Germinal center (tissue), 1 donor: ENCODE measurements at regions not wholly inside any gene's neighbourhood (a gene's known extent, or its start where the extent isn't known, plus 50 kb on each side); places are given as distances from the start of the nearest gene placed in this dataset.

Experiments used
- DNase-seq: peaks from one replicate; pipeline ENCODE4 v3.0.0; 2012; ENCODE audit warnings: mixed read lengths, low spot score

DNA sequence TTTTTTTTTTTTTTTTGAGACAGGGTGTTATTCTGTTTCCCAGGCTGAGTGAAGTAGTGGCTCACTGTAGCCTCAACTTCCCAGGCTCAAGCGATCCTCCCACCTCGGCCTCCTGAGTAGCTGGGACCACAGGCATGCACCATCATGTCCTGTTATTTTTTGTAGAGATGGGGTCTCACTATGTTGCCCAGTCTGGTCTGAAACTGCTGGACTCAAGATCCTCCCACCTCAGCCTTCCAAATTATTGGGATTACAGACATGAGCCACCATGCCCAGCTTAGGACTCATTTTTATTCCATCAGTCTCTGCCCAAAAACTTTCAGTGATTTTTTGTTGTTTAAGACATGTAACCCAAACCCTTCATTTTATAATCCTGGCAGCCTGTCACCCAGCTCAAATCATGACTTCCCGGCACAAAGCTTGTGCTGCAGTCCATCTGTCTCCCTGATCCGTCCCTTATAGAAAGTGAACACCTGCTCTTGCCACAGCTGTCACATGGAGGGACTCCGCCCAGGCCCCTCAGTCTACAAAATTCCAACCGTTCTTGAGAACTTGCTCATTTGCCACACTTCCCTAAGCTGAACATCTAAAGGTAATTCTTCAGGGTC, 183.9 kb upstream of the JARID2 start:
- no peak for DNase-seq

GRCh38 chr6:15062516-15063252, 183.2 kb upstream of the JARID2 start:
- DNase-seq, result no peak

- DNase-seq, result no peak
These were observed 182.5 kb upstream of the JARID2 start for GRCh38 chr6:15063253-15063853.

GRCh38 chr6:15065261-15065989, 180.4 kb upstream of the JARID2 start:
- DNase-seq, result no peak

- DNase-seq, result no peak
These were observed 179.6 kb upstream of the JARID2 start for GRCh38 chr6:15066089-15066758.

DNA sequence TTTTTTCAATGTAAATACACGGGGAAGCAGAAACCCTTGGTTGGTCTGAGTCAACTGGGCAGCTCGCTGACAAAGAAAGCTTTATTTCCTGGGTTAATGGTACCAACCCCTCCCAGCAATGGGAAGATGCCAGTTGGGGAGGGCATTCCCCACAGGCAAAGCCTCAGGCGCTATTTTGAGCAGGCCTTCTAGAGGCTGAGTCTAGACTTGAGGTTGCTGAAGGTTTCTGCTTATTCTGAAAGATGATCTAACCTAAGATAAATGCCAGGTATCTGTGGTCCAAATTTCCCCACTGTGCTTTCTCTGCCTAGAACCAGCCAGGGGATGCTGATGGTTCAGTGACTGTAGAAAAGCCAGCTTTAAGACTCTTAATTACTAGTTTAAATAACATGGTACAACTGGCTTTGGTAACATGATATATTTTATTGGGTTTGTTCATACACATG, 172.5 kb upstream of the JARID2 start:
- no peak for DNase-seq

DNA sequence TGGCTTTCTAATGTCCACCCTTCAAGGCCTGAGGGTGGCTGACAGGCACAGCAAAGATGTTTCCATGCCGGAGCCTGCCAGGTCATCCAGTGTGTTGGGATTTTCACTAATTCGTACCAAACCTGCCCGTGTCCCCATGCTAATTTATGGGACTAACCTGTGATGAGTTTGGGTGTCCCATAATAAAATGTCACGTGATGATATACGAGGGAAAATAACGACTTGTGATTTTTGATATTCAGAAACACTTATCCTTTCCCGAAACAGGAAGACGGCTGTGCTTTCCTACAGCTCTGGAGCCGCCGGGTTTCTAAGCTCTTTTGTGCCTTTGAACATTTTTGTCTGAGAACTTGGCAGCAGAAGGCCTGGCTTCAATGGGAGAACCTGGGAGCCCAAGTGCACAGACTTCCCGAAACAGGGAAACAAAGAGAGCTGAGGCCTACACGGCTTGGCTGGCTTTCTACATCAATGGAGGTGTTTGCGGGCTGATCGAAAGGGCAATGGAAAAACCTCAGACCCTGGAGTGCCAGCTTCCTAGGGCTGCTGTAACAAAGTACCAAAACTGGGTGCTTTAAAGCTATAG, 171.9 kb upstream of the JARID2 start:
- no peak for DNase-seq

- no peak for DNase-seq
These were observed 171.1 kb upstream of the JARID2 start for GRCh38 chr6:15074806-15075205.

DNA sequence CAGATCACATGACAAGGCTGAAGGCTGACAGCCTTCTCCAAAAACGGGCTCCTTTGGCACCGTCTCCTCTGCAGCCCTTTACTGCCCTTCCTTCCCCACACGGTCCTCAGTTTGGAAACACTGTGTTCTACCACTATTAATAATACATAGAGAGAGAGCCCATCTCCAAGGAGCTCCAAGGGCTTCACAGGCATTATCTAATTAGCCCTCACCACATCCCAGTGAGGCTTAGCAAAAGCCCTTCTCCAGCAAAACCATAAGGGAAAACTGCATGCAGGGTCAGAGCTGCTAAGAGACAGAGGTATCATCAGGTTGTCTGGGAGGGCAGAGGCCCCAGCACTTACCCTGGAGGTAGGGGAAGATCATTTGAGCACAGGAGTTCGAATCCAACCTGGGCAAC, 169.3 kb upstream of the JARID2 start:
- DNase-seq, result no peak

DNA sequence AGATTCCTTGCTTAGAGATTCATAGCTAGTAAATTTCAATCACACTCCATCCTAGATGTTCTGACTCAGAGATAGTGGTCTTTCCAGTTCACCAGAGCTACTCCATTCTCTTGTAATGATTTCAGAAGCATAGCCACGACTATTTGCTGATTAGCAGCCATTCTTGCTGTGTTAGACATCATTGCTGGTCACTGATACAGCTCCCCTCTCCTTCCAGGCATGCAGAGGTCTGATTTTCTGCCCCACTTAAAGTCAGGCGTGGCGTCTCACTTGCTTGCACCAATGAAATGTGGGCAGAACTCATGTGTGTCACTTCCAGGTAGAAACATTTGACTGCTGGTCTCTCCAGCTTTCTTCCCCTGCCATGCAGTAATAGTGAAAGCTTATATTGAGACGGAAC, 168.9 kb upstream of the JARID2 start:
- DNase-seq, result no peak

- DNase-seq, result no peak
These were observed 167.9 kb upstream of the JARID2 start for GRCh38 chr6:15077961-15078360.

- DNase-seq, result no peak
These were observed 166.5 kb upstream of the JARID2 start for GRCh38 chr6:15079288-15079817.

DNA sequence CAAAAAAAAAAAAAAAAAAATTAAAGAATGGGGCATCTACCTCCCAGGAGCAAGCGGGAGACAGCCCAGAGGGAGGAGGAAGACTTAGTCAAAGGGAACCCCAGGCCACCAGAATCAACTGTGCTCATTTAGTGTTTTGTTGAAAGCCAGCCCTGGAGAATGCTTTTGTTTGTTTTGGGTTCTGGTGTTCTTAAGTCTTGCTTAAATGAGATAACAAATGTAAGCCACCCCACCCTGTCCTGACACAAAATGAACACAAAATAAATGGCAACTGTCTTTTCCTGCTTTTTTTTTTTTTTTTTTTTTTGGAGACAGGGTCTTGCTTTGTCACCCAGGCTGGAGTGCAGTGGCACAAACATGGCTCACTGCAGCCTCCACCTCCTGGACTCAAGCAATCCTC, 165.0 kb upstream of the JARID2 start:
- no peak for DNase-seq

DNA sequence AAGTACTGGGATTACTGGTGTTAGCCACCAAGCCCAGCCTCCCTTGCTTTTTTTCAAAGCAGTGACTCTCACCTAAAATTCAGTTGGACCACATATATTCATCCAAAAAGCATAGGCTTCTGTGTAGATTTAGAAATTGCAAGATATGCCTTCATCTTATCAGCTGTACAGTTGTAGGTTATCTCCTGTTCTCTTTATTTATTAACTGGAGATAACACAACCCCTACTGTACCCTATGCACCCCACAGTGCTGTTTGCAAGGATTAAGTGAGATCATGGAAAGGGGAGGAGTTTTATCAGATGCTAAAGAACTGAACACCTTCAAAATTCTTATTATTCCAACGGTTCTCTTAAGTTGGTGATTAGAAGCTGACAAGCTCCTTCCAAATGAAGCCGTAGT, 164.4 kb upstream of the JARID2 start:
- no peak for DNase-seq

- no peak for DNase-seq
These were observed 163.2 kb upstream of the JARID2 start for GRCh38 chr6:15082708-15083107.

GRCh38 chr6:15086348-15087158, 159.3 kb upstream of the JARID2 start:
- no peak for DNase-seq

GRCh38 chr6:15087186-15087589, 158.7 kb upstream of the JARID2 start:
- DNase-seq, result no peak

DNA sequence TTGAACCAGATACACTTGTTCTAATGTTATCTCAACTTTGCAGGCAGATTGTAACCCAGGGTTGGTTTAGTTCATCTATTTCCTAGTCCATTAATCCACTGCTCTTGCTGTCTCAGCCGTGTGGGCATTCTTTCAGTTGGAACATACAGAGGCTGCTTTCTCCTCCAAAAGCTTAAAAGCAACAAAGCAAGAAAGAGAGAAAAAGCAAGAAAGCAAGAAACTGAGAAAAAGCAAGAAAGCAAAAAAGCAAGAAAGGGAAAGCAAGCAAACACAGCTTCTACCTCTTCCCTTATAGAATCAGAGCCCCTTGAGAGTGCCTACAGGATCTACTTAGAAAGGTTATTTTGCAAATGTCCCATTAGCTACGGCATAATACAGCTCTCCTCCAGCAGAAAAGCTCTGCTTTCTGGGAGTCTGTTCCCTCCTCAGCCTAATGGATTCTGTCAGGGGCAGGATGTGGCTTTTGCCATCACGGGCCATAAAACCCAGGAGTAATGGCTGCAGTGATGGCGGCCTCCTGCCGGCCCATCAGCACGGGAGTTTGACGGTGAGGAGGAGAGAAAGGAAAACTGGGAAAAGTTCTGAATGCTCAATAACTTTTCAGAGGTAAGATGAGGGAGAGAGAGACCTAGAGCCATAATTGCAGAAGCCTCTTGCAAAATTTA, 156.8 kb upstream of the JARID2 start:
- DNase-seq, result no peak

DNA sequence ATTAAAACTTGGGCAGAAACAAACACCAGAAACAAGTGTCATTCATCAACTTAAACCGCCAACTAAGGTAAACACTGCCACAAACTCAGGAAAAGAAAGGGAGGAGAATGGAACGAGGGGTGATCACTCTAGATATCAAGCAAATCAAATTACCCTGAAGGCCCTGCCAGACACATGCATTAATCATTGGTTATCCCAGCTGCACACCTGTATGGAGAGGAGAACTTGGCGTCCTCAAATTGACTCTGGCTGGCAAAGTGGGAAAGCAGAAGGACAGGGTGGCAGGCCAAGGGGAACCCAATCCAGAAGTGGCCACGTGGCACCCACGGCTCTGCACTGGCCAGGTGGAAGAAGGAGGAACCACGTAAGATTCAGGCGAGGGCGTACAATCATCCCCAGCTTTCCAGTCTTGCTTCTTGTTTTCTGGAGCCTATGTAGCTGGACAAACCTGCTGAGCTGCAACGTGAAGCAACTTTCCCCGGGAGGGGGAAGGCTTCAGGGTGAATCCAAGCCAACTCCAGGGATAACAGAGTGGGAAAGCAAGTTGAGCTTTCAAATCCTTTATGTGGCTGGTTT, 156.2 kb upstream of the JARID2 start:
- no peak for DNase-seq

DNA sequence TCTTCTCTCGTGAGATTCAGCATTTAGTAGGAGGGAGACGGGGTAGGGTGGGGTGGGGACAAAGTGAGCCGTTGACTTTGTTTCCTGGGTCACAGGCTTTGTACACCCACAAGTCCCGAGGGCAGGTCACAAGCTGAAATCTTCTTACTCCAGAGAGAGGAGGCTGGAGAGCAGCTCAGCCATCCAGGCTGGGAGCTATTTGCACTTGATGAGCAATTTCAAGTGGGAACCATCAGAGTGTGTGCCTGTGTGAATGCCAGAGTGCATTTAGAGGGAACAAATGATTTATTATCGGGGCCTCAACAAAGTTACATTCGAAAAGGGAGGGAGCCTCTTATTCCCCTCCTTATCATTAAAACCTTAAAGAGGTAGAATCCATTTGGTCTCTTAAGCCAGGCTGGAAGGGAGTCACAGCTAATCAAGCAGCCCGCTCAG, 155.7 kb upstream of the JARID2 start:
- no peak for DNase-seq
